ENCODE measurements at regions not wholly inside any gene's neighbourhood (a gene's known extent, or its start where the extent isn't known, plus 50 kb on each side); places are given as distances from the start of the nearest gene placed in this dataset.
"Not testable (repeated sequence)": the region's sequence is repeated elsewhere in the genome, so short reads cannot be mapped to it uniquely, and the experiment has no call there.

DNA sequence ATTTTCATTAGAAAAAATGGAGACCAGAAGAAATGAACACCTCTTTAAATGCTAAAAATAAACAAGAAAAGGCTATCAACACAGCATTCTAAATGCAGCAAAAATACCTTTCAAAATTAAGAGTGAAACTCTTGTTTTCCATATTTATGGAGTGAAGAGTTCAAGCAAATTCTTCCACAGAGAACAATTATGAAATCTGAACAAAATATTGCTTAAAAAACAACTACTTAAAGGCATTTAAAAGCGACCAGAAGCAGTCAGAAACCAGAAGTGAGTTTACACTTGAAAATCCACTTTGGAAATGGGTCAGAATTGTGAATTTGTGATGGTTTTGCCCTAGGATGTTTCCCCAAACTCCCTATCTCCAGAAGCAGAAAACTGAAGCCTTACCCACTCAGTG, 60.9 kb upstream of the KCNH1 start:
- no peak for DNase-seq (ENCODE audit: low read depth)
- H3K4me3 ChIP-seq (ENCODE audit: low read depth, low read length): no peak overlapping the region
- TF ChIP-seq, protein P1, sequence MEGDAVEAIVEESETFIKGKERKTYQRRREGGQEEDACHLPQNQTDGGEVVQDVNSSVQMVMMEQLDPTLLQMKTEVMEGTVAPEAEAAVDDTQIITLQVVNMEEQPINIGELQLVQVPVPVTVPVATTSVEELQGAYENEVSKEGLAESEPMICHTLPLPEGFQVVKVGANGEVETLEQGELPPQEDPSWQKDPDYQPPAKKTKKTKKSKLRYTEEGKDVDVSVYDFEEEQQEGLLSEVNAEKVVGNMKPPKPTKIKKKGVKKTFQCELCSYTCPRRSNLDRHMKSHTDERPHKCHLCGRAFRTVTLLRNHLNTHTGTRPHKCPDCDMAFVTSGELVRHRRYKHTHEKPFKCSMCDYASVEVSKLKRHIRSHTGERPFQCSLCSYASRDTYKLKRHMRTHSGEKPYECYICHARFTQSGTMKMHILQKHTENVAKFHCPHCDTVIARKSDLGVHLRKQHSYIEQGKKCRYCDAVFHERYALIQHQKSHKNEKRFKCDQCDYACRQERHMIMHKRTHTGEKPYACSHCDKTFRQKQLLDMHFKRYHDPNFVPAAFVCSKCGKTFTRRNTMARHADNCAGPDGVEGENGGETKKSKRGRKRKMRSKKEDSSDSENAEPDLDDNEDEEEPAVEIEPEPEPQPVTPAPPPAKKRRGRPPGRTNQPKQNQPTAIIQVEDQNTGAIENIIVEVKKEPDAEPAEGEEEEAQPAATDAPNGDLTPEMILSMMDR (IDR thresholded peaks at IDR 0.05; ENCODE audit: insufficient read depth, low read depth, low read length): no peak
- H3K27me3 ChIP-seq (ENCODE audit: control insufficient read depth, insufficient read depth, low read length): no peaks in the 10 kb centered on the region
- no peaks in the 10 kb centered on the region for H3K36me3 ChIP-seq (ENCODE audit: control insufficient read depth, insufficient read depth, low read length)
- ChIA-PET POLR2A (no interaction called here), CTCF (no interaction called here)

DNA sequence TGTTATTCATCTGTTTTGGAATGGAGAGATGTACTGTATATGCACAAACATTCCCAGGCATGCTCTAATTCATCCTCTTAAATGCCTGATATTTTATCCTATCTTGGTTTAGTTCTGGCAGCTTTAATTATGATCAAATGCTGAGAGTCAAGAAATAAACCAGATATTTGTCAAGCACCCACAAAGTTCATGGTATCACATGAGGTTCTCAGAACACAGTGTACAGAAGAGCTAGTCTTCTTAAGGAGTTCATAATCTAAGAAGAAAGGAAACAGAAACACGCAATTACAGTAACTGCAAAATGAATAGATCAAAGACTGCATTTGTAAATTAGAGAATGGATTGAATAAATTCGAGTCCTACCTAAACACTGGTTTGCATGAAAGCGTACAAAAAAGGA, 58.3 kb upstream of the KCNH1 start:
- DNase-seq (ENCODE audit: low read depth): no peak
- H3K36me3 ChIP-seq (ENCODE audit: control insufficient read depth, insufficient read depth, low read length): no peaks in the 10 kb centered on the region
- no peaks in the 10 kb centered on the region for H3K27me3 ChIP-seq (ENCODE audit: control insufficient read depth, insufficient read depth, low read length)
- no peak overlapping the region for H3K4me3 ChIP-seq (ENCODE audit: low read depth, low read length)
- TF ChIP-seq, protein P1 (IDR thresholded peaks at IDR 0.05; ENCODE audit: insufficient read depth, low read depth, low read length): no peak
- ChIA-PET POLR2A (no interaction called here), CTCF (no interaction called here)

DNA sequence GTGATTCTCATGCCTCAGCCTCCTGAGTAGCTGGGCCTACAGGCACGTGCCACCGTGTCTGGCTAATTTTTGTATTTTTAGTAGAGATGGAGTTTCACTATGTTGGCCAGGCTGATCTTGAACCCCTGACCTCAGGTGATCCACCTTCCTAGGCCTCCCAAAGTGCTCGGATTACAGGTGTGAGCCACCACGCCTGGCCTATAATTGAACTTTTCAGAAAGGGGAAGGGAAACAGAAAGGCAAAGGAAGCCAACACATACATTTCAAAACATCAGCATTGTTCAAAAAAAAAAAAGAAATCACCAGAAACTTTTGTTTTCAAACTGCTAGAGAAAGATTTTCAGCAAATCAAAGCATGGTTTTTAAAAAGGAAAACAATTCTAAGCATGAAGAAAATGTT, 54.8 kb upstream of the KCNH1 start:
- DNase-seq (ENCODE audit: low read depth); H3K36me3 ChIP-seq (ENCODE audit: control insufficient read depth, insufficient read depth, low read length); POLR2A ChIA-PET; H3K4me3 ChIP-seq (ENCODE audit: low read depth, low read length); H3K27me3 ChIP-seq (ENCODE audit: control insufficient read depth, insufficient read depth, low read length): not testable (repeated sequence)
- CTCF ChIA-PET: interaction anchor here (1.4 kb wide), 1 partner anchor 22 kb away, joined by 3 read pairs; no protein-coding TSS in a partner anchor

DNA sequence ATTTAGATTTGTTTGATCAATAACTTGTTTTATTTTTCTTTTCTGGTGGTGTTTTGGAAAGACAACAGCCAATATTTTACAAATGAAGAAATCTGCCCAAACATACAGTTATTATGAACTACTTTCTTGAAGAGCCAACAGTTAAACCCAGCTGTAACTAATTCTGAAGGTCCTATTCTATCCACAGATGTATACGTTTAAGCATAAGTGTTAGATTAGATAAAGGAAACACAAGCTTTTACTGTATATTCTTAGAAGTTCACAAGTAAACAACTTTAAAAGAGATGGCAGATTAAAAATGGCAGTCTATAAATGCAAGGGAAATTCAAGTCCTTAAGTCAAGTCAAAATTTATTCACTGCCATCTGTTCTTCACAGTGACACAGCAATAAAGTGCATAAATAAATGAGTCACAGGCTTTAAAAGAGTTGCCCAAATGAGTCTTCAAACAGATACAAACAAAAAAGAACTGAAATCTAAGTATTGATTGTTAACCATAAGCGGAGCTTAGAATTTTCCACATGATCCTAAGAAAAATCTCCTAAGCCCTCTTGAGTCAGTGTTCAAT, 49.9 kb upstream of the KCNH1 start:
- H3K36me3 ChIP-seq (ENCODE audit: control insufficient read depth, insufficient read depth, low read length): no peaks in the 10 kb centered on the region
- no peak overlapping the region for H3K4me3 ChIP-seq (ENCODE audit: low read depth, low read length)
- H3K27me3 ChIP-seq (ENCODE audit: control insufficient read depth, insufficient read depth, low read length): peaks cover 2% of the 10 kb centered on the region
- DNase-seq (ENCODE audit: low read depth): no peak
- ChIA-PET POLR2A (no interaction called here), CTCF (interaction anchor here (1.6 kb wide), 1 partner anchor 16 kb away, joined by 3 read pairs; no protein-coding TSS in a partner anchor)
- TF ChIP-seq, protein P1 (IDR thresholded peaks at IDR 0.05; ENCODE audit: insufficient read depth, low read depth, low read length): no peak

Measured in BJ (cell line).